ENCODE measurements at regions not wholly inside any gene's neighbourhood (a gene's known extent, or its start where the extent isn't known, plus 50 kb on each side); places are given as distances from the start of the nearest gene placed in this dataset.

DNA sequence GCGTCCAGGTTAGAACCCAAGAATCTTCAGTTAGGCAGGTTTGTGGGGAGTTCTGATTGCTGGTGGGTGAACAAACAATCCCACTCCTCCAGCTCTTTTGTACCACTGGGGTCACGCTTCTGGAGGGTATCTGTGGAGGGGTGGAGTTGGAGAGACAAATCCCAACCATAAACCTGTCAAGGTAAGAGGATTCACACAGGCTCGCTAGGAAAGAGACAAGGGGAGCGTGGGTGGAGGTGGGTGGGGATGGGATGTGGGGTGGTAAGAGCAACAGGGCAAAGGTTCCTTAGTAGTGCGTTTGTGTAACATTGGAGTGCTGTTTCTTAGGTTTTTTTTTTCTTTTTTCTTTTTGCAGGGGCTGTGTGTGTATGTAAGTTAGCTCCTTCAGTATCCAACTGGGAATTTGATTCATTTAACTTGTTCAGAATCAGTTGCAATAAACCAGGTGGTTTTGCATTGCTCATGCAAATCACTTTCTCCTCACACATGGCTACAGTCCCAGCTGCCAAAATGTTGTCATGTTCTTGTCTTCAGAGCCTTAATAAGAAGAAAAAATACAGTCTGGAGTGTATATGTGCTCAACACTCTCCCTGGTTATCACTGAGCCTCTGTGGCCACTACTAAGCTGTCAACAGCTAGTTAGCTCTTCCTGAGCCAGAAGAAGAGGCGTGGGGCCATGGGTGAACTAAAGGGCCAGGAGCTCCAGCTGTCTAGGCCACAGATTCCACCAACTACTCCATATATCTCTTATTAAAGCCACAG lies 164.0 kb upstream of the RAD23B start:
- DNase-seq (ENCODE audit: low read depth) = no peak

DNA sequence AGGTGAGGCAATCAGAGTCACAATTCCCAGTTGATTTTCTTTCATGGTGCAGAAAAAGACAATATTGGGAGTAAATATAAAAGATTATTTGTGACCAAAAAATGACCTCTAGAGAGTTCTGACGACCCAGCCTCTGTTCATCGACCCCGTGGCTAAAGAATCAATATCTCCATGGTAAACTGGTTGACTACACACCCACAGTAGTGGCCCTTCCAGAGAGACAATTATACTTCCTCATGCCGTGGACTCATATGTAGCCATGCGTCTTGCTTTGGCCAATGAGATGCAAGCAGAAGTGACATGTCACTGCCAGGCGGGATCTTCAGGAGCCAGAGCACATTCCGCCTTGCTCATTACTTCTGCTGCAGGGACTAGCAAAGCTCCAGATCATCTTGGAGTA lies 163.3 kb upstream of the RAD23B start:
- DNase-seq (ENCODE audit: low read depth) = no peak

DNA sequence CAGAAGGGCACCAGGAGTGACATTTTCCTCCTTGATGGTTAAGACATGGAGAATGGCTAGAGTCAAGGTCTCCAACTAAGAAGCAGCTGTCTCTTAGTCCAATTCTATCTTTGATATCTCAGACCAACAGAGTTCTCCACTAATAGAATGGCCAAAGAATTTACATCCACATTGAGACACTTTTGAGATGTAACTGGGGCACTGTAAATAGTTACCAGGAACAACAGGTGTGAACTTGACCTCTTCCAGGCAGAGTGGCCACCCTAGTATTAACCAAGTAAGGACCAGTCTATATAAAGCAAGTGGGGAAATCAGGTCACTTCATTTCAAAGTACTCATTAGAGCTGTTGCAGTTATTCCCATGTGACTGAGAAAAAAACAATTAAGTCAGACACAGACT lies 159.7 kb upstream of the RAD23B start:
- DNase-seq (ENCODE audit: low read depth) = no peak

DNA sequence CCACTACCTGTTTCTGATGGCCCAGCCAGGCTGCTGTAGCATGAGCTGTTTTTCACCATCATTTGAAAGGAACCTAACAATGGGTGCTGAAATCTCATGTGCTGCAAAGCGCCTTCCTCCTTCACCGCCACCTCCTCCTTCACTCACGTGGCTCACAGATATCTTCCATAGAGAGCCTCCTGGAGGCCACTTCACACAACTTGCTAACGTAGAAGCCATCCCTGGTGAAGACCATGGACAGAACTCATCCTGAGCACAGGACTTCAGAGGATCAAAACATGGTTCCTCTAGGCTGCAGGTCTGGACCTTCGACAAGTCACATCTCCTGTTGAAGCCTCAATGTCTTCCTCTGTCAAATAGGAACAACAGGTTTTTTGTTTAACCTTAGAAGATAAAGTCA lies 155.5 kb upstream of the RAD23B start:
- DNase-seq (ENCODE audit: low read depth) = no peak

DNA sequence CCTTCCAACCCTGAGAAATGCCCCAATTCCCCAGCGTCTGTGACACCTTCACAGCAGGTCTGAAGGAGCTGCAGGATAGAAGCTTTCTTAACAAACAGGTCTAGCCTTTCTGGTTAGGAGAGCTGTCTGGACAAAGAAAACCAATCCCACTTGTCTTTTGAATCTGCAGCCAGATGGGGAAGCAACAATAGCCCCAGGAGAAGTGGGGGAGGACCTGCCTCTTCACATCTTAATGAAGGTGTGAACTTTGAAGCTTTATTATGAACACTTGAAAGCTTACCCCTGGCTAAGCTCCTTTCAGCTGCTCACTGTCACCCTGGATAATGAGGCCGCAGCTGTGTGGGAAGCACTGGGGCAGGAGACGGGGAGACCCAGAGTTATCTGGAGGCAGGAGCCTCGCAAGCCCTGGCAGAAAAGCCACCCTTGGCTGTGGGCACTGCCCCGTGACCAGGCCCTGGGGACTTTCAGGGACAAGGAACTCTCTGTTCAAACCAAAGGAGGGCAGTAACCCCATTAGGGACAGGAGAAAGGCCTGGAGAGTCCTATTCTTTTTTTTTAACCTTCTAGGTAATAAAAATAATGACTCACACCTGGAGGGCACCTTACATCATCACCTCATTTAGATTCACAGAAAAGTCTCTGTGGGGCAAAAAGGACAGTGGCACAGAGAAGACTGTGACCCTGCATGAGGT lies 151.8 kb upstream of the RAD23B start:
- DNase-seq (ENCODE audit: low read depth) = no peak

- DNase-seq (ENCODE audit: low read depth) = no peak
These were observed 146.8 kb upstream of the RAD23B start for GRCh38 chr9:107136296-107136695.

DNA sequence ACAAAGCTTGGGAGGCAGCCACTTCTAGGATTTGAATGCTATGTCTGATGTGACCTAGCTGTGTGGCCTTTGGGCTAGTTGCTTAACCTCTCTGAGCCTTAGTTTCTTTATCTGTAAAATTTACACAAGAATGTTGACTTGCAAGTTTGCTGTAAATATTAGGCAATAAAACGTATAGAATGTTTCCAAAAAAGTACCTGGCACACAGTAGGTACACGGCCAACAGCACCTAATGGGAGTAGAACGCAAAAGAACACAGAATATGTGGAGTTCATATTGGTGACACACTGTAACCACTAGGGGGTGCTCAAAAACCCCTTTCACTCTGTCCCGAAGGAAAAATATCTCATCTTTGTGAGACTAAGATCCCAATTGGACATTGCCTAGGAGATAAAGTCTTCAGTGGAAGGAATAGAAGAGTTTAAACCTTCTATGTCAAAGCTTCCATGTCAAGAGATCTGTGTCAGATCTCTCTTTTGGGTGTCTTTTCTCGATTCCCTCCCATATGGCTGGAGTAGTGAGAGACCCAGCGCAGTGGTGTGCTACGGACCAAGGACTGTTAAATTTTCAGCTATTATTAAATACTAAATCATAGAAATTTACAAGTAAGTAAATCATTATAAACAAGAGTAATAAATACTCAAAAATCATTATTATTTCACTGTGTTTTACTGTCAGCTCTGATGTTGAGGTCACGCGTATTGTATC lies 145.4 kb upstream of the RAD23B start:
- DNase-seq (ENCODE audit: low read depth) = no peak

DNA sequence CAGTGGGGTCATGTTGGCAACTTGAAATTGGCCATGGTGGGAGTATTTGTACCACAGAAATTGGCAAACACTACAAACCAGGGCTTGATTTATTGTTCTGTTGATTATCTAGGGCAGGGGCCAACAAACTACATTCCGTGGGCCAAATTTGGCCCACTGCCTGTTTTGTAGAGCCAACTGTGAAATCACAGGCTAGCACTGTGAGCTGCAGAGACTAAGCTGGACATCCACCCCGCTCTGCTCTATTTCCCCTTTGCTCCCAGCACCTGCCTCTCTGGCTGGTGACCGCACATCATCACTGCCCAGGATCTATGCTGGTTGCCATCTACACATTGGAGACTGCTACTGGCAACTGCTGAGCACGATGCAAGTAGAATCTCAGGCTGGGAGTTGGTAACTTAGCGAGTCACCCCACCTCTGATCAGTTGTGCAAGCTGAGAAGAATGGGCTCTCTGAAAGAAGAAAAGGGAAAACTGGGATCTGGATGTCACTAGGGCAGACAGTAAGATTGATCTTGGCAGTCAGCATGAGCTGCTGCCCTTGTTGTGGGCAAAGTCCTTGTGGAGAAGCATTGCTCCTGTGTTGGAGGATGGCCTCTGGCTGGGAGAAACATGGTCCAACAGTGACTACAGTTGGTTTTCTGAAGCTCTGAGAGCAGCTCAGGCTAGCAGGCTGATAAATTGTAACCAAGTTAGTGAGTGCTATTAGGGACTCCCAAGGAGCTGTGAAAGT lies 144.7 kb upstream of the RAD23B start:
- DNase-seq (ENCODE audit: low read depth) = no peak

- no peak for DNase-seq (ENCODE audit: low read depth)
These were observed 141.1 kb upstream of the RAD23B start for GRCh38 chr9:107141967-107142366.

- DNase-seq (ENCODE audit: low read depth) = no peak
These were observed 140.6 kb upstream of the RAD23B start for GRCh38 chr9:107142430-107142829.

- no peak for DNase-seq (ENCODE audit: low read depth)
These were observed 140.0 kb upstream of the RAD23B start for GRCh38 chr9:107142896-107143603.

DNA sequence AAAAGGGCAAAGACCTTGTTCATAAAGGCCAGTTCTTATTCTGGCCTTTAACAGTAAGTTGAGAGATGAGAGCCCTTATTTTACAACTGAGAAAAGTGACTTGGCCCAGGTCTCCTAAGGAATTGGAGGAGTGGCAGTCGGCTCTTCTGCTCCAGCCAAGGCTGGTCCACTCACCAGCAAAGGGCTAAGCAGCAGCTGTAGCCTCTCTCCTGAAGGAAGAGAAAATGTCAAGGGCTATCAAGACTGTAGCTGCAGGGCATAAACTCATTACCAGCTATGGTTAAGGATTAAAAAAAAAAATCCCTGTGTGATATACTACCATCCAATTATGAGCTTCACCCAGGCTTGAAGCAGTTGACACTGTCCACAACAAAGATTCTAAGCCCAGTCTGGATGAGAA lies 138.6 kb upstream of the RAD23B start:
- no peak for DNase-seq (ENCODE audit: low read depth)

DNA sequence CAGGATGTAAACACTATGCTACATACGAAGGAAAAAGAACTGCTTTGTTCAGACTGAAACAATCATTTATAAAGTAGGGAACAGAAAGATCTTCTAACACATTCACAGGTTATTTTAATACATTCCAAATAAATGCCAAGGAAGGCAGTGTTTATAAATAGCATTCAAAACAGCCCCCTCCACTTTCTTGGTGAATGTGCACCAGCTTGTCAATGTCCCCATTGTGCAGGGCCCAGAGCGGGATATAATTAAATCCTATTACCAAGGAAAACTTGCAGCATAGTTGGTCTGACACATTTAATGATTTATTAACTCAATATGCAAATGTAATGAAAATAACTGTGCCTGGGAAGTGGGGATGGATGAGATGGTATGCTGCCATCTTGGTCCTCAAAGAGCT lies 135.9 kb upstream of the RAD23B start:
- no peak for DNase-seq (ENCODE audit: low read depth)

GRCh38 chr9:107148216-107148615 lies 134.9 kb upstream of the RAD23B start:
- no peak for DNase-seq (ENCODE audit: low read depth)

DNA sequence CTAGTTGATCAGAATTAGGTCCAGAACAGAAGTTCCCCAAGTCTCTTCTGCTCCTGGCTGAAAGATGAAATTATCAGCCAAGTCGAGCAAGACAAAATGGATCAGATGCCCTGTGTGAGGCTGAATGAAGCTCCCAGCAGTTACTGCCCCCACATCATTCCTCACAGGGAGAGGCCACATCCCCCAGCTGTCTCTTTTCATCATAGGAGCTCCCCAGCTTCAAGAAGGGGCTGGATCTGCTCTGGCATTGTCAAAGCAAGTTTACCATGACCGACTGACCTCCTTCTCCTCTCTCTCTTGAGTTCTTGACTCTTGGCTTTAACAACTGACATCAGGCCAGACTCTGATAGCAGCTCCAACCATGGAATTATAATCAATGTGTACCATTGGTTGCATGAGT lies 133.3 kb upstream of the RAD23B start:
- DNase-seq (ENCODE audit: low read depth) = no peak

DNA sequence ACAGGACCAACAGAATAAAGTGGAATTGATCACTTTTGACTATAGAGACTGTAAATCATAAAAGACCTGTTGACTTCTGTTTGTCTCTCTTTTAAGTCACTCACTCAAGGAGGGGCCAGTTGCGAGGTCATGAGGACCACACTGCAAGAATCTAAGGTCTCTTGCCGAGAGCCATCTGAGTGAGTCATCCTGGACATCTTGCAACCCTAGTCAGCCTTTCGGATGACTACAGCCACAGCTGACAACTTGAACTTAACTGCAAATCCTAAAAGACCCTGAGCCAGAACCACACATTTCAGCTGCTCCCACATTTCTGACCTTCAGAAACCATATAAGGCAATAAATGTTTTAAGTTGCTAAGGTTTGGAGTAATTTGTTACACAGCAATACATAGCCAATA lies 129.7 kb upstream of the RAD23B start:
- DNase-seq (ENCODE audit: low read depth) = no peak

- DNase-seq (ENCODE audit: low read depth) = no peak
These were observed 128.8 kb upstream of the RAD23B start for GRCh38 chr9:107154291-107154690.

DNA sequence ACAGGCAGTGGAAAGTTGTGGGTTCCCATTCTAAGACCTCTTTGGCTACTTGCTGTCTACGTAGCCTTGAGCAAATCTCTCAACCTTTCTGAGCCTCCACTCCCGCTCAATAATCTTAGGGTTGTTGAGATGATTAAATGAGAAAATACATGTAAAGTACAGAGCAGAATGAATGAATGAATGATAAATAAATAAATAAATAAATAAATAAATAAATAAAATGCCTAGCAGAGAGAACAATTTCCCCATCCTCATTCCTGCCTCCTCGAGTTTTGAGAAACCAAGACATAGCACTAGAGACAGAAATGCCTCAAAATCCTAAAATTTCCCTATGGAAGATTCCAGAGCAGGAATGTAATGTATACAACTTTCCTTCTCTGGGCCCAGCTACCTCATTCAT lies 128.3 kb upstream of the RAD23B start:
- DNase-seq (ENCODE audit: low read depth) = no peak

- DNase-seq (ENCODE audit: low read depth) = no peak
These were observed 127.7 kb upstream of the RAD23B start for GRCh38 chr9:107155244-107155817.

DNA sequence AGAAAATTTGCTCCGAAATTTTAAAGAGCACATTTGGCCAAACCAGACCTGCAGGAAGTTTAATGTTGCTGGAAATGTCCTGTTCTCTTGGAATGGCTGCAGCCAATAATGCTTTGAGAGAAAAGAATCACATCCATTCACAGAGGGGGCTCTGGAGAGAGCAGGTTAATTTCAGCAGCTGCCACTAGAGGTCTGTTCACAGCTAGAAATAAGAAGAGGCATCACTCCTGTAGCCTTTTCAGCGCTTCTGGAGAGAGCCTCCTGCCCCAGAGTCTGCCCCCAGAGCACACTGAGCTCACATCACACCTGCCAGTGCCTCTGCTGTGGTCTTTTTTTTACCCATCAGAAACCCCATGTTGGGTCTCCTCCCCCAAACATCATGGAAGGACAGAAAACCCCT lies 124.8 kb upstream of the RAD23B start:
- DNase-seq (ENCODE audit: low read depth) = no peak

- DNase-seq (ENCODE audit: low read depth) = no peak
These were observed 121.7 kb upstream of the RAD23B start for GRCh38 chr9:107161338-107161737.

- DNase-seq (ENCODE audit: low read depth) = no peak
These were observed 119.7 kb upstream of the RAD23B start for GRCh38 chr9:107163370-107163769.

Data from stimulated activated CD8-positive, alpha-beta memory T cell treated with anti-CD3 and anti-CD28 coated beads, Interleukin-15, amount 100 ng/mL, for 1 hour (primary cell).